Epithelial cell of prostate (primary cell): ENCODE measurements at regions not wholly inside any gene's neighbourhood (a gene's known extent, or its start where the extent isn't known, plus 50 kb on each side); places are given as distances from the start of the nearest gene placed in this dataset.
A peak's percentile ranks its signal among the peaks of the same experiment; 100 is the strongest.

Experiments used
- DNase-seq: peaks from one replicate; pipeline ENCODE4 v3.0.0-alpha.2; 2011; ENCODE audit warnings: low read depth, low spot score
- H3K27ac ChIP-seq: fragments of 450-650 bp; 2 replicates; pipeline ENCODE4 v1.5.1; 2017; ENCODE audit warnings: mild to moderate bottlenecking

DNA sequence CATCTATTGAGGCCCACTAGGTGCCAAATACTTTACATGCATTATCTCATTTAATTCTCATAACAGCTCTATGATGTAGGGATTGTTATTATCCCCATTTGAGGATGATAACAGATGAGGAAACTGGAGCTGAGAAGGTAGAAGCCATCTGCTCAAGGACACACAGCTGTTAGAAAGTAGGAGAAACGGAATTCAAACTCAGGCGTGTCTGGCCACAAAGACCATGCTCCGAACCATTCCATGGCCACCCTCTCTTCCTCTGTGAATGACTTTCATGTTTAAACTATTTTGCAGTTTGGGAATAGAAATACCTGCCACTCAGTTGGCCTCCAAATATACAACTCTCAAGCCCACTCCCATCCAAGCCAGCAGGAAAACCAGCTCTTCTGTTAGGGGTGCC is 87.6 kb upstream of the ANKRD55 start:
- no peak for DNase-seq
- H3K27ac ChIP-seq: no peak overlapping the region

- DNase-seq: no peak
Observed at GRCh38 chr5:56319526-56320181, 86.5 kb upstream of the ANKRD55 start.

GRCh38 chr5:56317923-56318561 is 84.9 kb upstream of the ANKRD55 start:
- H3K27ac ChIP-seq: no peak overlapping the region
- DNase-seq: no peak

More at GRCh38 chr5:56319526-56320181, 86.5 kb upstream of the ANKRD55 start:
- H3K27ac ChIP-seq: peak overlapping the region; percentile 65

- H3K27ac ChIP-seq: no peak overlapping the region
- DNase-seq: no peak
Observed at GRCh38 chr5:56316299-56316994, 83.3 kb upstream of the ANKRD55 start.

DNA sequence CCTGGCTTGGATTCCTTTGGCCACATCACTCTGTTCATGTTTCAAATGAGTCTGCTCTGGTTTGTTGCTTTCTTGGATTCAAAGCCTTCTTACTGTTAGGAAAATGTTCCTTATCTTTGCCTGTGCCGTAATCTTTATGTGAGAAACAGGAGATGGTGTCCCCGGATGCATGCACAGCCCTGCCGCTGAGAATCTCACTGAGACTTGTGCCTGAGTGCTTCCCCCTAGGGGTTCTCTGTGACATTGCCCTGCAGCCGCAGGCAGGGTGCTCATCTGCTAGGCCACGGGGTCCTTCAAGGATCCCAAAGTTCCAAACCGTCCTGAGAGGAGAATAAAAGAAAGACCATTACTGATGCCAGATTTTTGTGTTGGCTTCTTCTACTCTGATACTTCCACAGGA is 81.4 kb upstream of the ANKRD55 start:
- DNase-seq: no peak
- no peak overlapping the region for H3K27ac ChIP-seq

- H3K27ac ChIP-seq: no peak overlapping the region
- DNase-seq: no peak
Observed at GRCh38 chr5:56313596-56313995, 80.5 kb upstream of the ANKRD55 start.

DNA sequence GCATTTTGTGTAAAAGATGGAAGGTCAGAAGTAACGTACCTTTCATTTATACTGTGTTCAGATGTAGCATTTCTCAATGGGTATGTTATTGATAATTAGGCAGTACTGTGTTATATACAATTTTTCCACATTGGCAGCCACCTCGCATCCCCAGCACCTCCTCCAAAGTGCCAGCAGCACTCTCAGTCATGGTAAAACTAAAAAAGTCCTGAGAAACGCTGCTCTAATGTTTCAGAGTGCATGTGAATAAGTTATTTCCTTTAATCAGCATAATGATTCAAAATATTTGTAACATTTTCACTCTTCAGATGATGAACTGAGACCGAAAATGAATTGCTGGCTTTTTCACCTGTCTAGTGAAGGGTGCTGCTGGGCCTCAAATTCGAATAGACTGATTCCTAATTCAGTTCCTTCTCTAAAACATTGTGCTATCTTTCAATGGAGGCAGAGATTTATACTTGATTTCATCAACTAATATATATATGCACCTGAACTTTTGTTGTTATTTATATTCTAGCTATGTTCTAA is 79.9 kb upstream of the ANKRD55 start:
- H3K27ac ChIP-seq: no peak overlapping the region
- DNase-seq: no peak

GRCh38 chr5:56311306-56311905 is 78.3 kb upstream of the ANKRD55 start:
- DNase-seq: no peak
- H3K27ac ChIP-seq: no peak overlapping the region

DNA sequence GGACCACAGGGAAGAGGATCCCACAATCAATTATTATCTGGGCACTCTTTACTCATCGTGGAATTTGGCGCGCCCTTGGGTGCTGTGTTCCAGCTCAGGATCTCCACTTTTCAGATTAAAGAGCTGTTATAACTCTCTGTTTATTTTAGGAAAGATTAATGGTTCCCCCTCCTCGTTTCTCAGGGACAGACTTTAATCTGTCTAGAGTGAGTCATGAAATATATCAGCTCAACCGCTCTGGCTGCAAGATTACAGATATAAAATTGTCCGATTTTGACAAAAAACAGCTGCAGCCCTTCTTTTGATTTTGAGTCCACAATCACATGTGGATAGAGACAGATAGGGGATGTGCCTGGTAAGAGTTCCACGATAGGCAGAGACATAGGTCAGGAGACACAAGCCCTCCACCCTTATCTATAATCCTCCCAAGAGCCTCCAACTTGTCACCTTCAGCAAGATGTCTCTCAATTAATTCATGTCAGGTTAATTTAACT is 77.6 kb upstream of the ANKRD55 start:
- DNase-seq: no peak
- no peak overlapping the region for H3K27ac ChIP-seq

GRCh38 chr5:56309262-56309826 is 76.2 kb upstream of the ANKRD55 start:
- no peak overlapping the region for H3K27ac ChIP-seq
- DNase-seq: no peak

- DNase-seq: no peak
- H3K27ac ChIP-seq: no peak overlapping the region
Observed at GRCh38 chr5:56307714-56308333, 74.7 kb upstream of the ANKRD55 start.

DNA sequence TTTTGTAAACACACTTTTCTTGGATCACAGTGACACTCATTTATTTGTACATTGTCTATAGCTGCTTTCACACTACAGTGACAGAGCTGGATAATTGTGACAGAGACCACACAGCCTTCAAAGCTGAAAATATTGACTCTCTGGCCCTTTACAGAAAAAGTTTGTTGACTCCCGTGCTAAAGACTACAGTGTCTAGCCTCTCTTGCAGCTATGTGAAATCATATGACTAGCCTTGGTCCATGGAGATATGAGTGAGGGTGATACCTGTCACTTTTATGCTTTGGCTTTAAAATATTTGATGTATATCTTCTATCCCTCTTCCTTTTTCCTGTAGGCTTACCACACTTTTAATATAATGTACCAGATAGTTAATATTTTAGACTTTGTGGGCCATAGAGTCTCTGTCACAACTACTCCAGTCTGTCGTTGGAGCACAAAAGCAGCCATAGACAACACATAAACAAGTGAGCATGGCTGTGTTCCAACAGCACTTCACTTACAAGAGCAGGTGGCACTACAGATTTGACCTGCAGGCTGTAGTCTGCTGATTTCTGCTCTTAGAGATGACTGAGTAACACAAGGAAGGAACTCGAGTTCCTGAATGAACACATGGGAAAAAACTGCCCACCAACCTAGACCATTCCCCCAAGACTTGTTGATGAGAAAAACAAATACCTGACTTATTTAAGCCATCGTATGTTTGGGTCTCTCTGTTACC is 73.5 kb upstream of the ANKRD55 start:
- no peak overlapping the region for H3K27ac ChIP-seq
- no peak for DNase-seq

DNA sequence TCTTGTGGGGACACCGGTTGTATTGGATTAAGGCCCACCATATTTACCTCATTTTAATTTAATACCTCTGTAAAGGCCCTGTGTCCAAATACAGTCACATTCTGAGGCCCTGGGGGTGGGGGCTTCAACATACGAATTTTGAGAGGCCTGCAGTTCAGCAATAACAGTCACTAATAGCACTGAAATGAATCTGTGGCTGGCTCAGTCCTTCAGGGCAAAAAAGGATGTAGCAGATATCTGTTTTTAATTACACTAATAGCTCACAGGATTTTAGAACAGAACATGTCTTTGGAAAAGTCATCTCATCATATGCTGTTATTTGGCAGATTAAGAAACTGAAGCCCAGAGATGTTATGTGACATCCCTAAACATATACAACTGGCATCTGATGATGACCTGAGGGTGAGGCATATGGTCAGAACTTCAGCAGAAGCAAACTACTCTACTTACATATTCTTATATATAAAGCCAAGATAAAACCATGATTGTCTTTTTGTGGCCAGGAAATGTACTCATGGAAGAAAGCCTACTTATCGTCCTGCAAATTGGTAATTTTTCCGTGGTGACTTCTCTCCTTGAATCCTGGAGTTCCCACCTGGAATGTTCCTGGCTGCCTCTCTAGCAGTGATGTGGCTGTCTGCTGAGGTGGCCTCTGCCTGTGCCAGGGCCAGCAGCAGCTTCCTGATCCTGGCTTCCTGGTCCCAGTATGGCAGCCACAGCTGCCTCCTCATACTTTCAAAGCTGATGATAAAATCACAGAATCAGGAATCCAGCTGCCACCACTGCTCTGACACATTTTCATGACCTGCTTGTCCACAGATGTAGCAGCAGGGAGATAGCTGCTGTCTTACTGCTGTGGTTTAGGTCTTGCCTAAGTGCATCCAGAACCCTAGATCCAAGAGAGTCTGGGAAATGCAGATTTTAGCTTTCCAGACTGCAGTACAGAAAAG is 72.1 kb upstream of the ANKRD55 start:
- no peak overlapping the region for H3K27ac ChIP-seq
- no peak for DNase-seq

DNA sequence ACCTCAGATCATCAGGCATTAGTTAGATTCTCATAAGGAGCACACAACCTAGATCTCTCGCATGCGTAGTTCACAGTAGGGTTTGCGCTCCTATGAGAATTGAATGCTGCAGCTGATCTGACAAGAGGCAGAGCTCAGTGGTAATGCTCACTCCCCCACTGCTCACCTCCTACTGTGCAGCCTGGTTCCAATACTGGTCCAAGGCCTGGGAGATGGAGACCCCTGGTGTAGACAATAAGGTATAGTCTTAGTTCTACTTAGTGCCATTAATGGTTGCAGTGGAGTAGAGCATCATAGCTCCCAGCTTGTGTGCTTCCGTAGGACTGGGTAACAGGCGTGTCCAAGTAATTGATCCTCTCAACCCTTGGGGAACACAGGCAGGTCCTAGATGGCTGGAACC is 70.4 kb upstream of the ANKRD55 start:
- no peak for DNase-seq
- no peak overlapping the region for H3K27ac ChIP-seq

DNA sequence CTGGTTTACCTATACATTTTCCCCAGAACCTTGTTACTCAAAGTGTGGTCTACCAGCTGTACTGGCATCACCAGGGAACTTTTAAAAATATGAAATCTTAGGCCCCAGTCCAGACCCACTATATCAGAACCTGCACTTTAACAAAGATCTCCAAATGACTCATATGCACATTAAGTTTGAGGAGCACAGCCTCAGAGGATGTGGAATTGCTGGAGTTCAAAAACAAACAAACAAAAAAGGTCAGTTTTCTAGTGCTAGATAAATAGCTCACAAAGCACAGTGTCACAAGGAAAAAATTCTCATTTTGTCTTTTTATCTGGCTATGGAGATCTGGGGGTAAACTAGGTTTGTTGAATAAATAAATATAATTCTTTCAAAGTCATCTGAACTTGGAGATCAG is 68.9 kb upstream of the ANKRD55 start:
- no peak for DNase-seq
- H3K27ac ChIP-seq: no peak overlapping the region

- H3K27ac ChIP-seq: peak overlapping the region; percentile 62
- peak; percentile 80 for DNase-seq
Observed at GRCh38 chr5:56301069-56301468, 67.9 kb upstream of the ANKRD55 start.

DNA sequence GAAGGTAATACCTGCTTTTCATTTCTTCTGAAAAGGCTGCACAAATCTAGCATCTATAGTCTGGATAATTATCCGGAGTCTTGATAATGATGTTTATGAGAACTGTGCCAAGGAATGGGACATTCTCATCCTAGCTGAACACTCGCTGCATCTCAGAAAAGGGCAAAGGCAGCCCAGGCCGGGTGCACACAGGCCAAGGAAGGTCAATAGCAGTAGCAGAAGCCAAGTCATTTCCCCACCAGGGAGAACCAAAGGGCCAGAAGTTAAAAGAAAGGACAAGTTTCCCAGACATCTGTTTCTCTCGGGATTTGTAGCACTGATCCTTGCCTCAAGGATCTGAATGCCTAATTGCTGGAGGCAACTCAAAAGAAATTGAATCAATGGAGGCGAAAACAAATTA is 66.1 kb upstream of the ANKRD55 start:
- H3K27ac ChIP-seq: no peak overlapping the region
- no peak for DNase-seq

DNA sequence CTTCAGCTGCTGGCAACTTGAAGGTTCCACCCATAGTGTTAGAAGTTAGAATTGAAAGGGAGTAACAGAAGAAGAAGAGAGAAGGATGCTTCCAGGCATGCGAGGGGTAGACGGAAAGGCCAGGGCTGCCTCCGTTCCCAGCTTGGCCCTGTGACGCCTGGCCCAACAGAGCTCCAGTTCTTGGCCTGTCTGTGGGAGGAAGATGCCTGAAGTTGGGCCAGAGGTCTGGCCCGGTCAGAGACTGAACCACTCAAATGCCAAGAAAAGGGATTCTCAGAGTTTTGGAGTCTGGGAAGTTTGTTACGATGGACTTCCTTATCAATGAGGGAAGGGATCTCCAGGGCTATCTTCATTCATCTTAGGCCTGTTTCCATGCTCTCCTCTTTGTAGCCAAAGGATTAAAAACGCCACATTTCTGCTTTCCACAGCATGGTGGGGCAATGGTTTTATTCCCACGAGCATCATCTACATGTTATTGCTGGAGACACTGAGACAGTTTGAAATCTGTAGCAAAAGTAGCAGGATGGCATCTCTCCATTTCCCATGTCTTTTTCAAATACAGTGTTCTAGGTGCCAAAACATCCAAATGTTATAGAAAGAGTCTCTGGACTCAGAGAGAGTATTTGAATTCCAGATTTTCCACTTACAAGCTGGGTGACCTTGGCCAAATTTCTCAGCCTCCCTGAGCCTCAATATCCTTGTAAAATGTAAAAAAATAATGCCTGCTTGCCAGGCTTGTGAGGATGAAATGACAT is 65.4 kb upstream of the ANKRD55 start:
- no peak overlapping the region for H3K27ac ChIP-seq
- DNase-seq: no peak
